HG03354 (cell line): ENCODE measurements at regions not wholly inside any gene's neighbourhood (a gene's known extent, or its start where the extent isn't known, plus 50 kb on each side); places are given as distances from the start of the nearest gene placed in this dataset.

Experiments
- ATAC-seq: cut with Tn5 transposase; IDR thresholded peaks from one replicate; pipeline ENCODE4 v1.9.1; 2021; ENCODE audit warnings: mild to moderate bottlenecking; ENCODE audit not compliant: unreplicated experiment, poor library complexity, severe bottlenecking

GRCh38 chr2:12795851-12796250 lies 79.1 kb downstream of the TRIB2 start:
- ATAC-seq, result no peak

GRCh38 chr2:12796657-12797056 lies 79.9 kb downstream of the TRIB2 start:
- ATAC-seq, result no peak

DNA sequence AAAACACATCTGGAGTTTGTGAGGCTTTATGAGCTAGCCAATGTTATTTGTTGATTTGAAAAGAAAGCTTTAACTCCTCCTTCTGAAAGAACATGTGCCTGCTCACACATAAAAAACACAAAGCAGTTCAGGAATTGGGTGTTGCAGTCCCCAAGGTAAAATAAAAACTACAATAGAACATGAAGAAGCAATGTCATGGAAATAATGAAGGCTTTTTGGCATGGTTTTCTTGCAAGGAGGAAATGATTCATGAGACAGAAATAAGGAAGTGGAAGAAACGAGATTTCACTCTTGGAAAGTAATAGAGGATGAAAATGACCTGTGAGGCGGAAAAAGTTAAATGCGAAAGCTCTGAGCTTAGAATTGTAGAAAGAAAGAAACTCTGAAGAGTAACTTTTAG lies 81.1 kb downstream of the TRIB2 start:
- ATAC-seq, result no peak

DNA sequence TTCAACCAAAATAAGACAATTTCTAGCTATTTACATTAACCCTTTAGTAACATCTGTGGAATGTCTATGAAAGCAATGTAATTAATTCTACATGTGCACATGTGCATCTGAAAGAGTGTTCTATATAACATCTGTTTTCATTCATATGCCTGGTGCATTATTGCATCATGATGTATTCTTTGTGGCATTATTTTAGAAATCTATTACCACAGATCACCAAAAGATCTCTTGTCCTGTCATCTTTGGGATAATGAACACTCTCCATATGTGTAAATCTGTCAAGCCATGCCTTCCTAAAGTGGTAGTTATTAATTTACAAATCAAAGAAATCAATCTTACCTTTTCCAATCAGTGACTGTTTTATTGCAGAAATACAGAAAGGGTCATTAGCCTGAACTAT lies 86.9 kb downstream of the TRIB2 start:
- ATAC-seq, result no peak

- ATAC-seq, result no peak
These were observed 87.5 kb downstream of the TRIB2 start for GRCh38 chr2:12804091-12804856.

DNA sequence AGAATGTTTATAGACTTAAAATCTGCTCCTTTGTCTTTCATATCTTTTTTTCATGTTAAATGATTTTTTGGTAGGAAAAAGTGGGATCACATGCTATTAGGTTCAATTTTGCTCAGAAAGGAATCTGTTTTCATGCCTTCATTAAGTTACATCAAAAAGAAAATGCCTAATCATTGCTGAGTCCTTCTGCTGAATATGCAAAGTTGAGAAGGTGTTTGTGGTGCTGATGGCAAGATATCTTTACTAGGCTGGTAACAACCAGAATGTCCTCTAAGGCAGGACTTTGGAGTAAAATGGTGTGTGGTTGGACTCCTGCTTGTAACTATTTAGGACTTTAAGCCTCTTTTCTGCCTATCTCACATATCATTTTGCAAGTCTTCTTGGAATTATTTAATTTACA lies 88.3 kb downstream of the TRIB2 start:
- ATAC-seq, result no peak

GRCh38 chr2:12806549-12807242 lies 90.0 kb downstream of the TRIB2 start:
- ATAC-seq, result no peak

- ATAC-seq, result no peak
These were observed 91.4 kb downstream of the TRIB2 start for GRCh38 chr2:12807907-12808810.

GRCh38 chr2:12809526-12809925 lies 92.8 kb downstream of the TRIB2 start:
- ATAC-seq, result no peak

DNA sequence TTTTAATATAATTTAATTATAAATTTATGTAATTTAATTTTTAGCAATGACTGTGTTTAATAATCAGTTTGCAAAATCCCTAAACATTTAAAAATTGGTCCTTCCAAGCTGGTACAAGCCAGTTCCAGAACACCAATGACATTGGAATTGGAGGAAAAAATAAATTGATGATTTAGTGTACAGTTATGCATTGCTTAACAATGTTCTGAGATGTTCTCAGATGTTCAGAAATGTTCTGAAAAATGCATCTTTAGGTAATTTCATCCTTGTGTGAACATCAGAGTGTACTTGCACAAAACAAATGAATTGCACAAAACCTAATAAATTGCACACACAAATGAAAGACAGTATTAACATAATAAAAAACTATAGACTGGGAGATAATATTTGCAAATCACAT lies 95.2 kb downstream of the TRIB2 start:
- no peak for ATAC-seq

GRCh38 chr2:12813166-12813565 lies 96.4 kb downstream of the TRIB2 start:
- ATAC-seq, result no peak

- no peak for ATAC-seq
These were observed 99.9 kb downstream of the TRIB2 start for GRCh38 chr2:12816379-12817306.

DNA sequence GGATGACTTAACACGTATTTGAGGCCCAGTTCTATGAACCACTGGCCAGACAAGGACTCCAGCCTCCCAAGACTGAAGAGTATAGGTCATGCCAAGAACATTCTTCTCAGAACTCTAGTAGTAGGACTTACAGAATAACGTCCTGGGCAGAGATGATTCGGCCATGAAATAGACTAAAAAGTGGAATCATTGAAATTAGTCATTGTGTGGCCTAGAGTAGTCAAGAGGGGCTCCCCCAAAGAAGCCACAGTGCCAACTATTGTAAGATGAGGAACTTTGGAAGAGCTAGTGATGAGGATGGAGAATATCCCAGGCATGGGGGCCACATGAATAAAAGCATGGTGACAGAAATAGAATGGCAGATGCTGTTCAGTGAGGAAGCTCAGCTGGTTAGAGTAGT lies 101.1 kb downstream of the TRIB2 start:
- no peak for ATAC-seq

- no peak for ATAC-seq
These were observed 101.8 kb downstream of the TRIB2 start for GRCh38 chr2:12818416-12819102.

GRCh38 chr2:12819103-12819475 lies 102.4 kb downstream of the TRIB2 start:
- no peak for ATAC-seq

DNA sequence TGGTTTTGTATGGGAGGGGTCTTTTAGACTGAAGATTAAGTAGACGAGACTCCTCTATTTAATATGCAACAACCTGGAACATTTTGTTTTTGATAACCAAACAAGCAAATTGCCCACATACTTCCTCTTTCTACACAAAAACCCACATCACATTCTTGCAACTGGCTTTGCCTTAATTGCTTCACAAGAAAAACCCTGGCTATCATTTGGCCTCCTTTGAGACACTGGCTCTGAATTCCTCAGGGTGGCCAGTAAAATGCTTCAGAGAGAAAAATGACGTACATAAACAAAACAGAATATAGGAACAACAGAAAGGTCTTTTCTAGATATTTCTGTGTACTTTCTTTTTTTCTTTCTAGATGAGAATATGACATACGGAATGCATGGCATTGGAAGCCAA lies 103.0 kb downstream of the TRIB2 start:
- no peak for ATAC-seq

DNA sequence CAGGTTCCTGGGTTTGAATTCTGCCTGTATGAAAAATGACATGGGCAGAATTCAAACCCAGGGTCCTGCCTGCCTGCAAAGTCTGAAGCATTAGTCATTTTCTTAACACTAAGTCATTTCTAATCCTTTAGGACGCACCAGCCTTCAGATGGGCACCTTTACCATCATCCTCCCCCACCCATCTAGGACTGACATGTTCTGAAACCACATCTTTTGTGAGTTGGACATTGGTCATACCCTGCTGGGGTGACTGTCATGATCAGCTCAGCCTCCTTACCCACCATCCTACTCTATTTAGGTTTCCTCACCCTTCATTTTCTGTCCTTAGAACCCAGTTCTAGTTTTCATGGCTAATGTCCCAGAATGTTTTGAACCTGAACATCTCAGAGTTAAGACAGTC lies 104.9 kb downstream of the TRIB2 start:
- ATAC-seq, result no peak

DNA sequence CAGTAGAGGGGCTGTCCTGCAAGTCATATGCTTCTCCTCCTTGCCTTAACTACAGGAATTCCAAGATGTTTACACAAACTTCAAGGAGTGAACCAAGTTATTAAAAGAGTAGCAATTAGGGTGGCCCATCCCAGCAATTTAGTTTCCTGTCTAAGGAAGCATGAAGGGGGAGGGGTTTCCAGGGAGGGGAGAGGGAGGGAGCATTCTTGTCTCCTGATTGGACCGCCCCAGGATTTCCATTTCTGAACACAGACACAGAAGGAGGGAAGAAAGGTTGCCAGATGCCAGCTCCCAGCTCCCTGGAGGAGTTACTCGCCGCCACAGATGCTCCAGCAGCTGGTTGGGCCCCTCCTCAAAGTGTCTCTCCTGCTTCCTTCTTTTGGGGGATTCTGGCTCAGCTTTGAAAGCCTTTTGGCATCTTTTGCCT lies 107.6 kb downstream of the TRIB2 start:
- ATAC-seq, result no peak
